ENCODE measurements at regions not wholly inside any gene's neighbourhood (a gene's known extent, or its start where the extent isn't known, plus 50 kb on each side); places are given as distances from the start of the nearest gene placed in this dataset.

- TF ChIP-seq PAX5 (IDR thresholded peaks at IDR 0.05; ENCODE audit: borderline replicate concordance, low read depth, low read length) = no peak
- no peak for TF ChIP-seq RELB (IDR thresholded peaks at IDR 0.05; ENCODE audit: low read depth)
- TF ChIP-seq E2F8 (IDR thresholded peaks at IDR 0.05; ENCODE audit: low read depth, partially characterized antibody) = no peak
These were observed 402.3 kb downstream of the NDFIP2 start (continued) for GRCh38 chr13:79883216-79883615.

GRCh38 chr13:79880818-79881217, 399.9 kb downstream of the NDFIP2 start:
- POLR2A ChIA-PET = no interaction called here
- in situ Hi-C loops (cut with MboI) (no loop called here), intact Hi-C loops (cut with micrococcal nuclease; ENCODE audit: unreplicated experiment) (no loop called here)
- Histone ChIP-seq H3K27me3 (replicated peaks in 1 of 2; ENCODE audit: control insufficient read depth in 2 of 2, insufficient read depth in 2 of 2, low read length in 1 of 2) (no peaks in the 10 kb centered on the region), H3K36me3 (ENCODE audit: control insufficient read depth in 2 of 2, insufficient read depth in 2 of 2, low read length in 1 of 2) (no peaks in the 10 kb centered on the region), H3K79me2 (ENCODE audit: control insufficient read depth, insufficient read depth, low read length) (no peaks in the 10 kb centered on the region), H3K27ac (ENCODE audit: control insufficient read depth, insufficient read depth) (no peak overlapping the region), H3K4me3 (no peak overlapping the region), H3K9me3 (replicated peaks; ENCODE audit: control insufficient read depth, insufficient read depth, low read length) (no peaks in the 10 kb centered on the region), H3K4me2 (ENCODE audit: control insufficient read depth, insufficient read depth) (no peak overlapping the region), H4K20me1 (ENCODE audit: control insufficient read depth, insufficient read depth) (no peaks in the 10 kb centered on the region), H3K4me1 (ENCODE audit: control insufficient read depth, insufficient read depth, low read length) (no peaks in the 10 kb centered on the region), H2AFZ (ENCODE audit: control insufficient read depth, low read depth, low read length) (no peak overlapping the region), H3K9ac (ENCODE audit: control insufficient read depth, insufficient read depth, low read length) (no peak overlapping the region)
- SMC1A ChIA-PET (ENCODE audit: uncharacterized antibody, unreplicated experiment) = interaction anchor here (1.4 kb wide), 1 partner anchor 8 kb away, joined by 3 read pairs; no protein-coding TSS in a partner anchor
- WGBS (ENCODE audit: insufficient coverage, insufficient replicate concordance, low lambda C conversion rate, missing lambda C conversion rate) = 6% methylated on average over 2 of the region's 2 CpGs
- no TSS peak for BruUV-seq (replicated peaks)
- no peak for ATAC-seq
- RAD21 ChIA-PET (ENCODE audit: unreplicated experiment) = no interaction called here
- DNase-seq (ENCODE audit: low read depth, low spot score) = no peak
- no peak for FAIRE-seq
- CTCF ChIA-PET = no interaction called here
- TF ChIP-seq HDAC6 (IDR thresholded peaks at IDR 0.05; ENCODE audit: unreplicated experiment) (no peak), SMC3 (IDR thresholded peaks at IDR 0.05; ENCODE audit: borderline replicate concordance, low read length) (no peak), FOXM1 (IDR thresholded peaks at IDR 0.05; ENCODE audit: low read depth, low read length) (no peak), TCF12 (IDR thresholded peaks at IDR 0.05; ENCODE audit: low read depth, low read length) (no peak), SPI1 (IDR thresholded peaks at IDR 0.05; ENCODE audit: borderline replicate concordance, insufficient read depth, low read depth, low read length) (no peak), IRF5 (IDR thresholded peaks at IDR 0.05; ENCODE audit: borderline replicate concordance) (no peak), ETV6 (conservative IDR thresholded peaks at IDR 0.05 in 1 of 2, IDR thresholded peaks at IDR 0.05 in 1 of 2; ENCODE audit: borderline replicate concordance in 1 of 2, low read depth in 1 of 2) (no peak), IKZF1 (conservative IDR thresholded peaks at IDR 0.05) (no peak), BCLAF1 (IDR thresholded peaks at IDR 0.05) (no peak)
- TF ChIP-seq, protein P1, sequence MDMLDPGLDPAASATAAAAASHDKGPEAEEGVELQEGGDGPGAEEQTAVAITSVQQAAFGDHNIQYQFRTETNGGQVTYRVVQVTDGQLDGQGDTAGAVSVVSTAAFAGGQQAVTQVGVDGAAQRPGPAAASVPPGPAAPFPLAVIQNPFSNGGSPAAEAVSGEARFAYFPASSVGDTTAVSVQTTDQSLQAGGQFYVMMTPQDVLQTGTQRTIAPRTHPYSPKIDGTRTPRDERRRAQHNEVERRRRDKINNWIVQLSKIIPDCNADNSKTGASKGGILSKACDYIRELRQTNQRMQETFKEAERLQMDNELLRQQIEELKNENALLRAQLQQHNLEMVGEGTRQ (IDR thresholded peaks at IDR 0.05; ENCODE audit: borderline replicate concordance, low read depth, low read length) = no peak

All from GM12878 (cell line).